Cerebellar cortex (tissue), 1 donor: ENCODE measurements at regions not wholly inside any gene's neighbourhood (a gene's known extent, or its start where the extent isn't known, plus 50 kb on each side); places are given as distances from the start of the nearest gene placed in this dataset.
"Not testable (repeated sequence)": the region's sequence is repeated elsewhere in the genome, so short reads cannot be mapped to it uniquely, and the experiment has no call there.

ENCODE experiments used
- DNase-seq: peaks from one replicate; pipeline ENCODE4 v3.0.0-alpha.2; 2015; ENCODE audit warnings: low spot score

- no peak for DNase-seq
Measured at GRCh38 chr18:8882632-8883408, 177.5 kb downstream of the MTCL1 start.

- DNase-seq, result no peak
Measured at GRCh38 chr18:8883409-8883668, 178.0 kb downstream of the MTCL1 start.

- not testable (repeated sequence) for DNase-seq
Measured at GRCh38 chr18:8887877-8888276, 182.5 kb downstream of the MTCL1 start.

- no peak for DNase-seq
Measured at GRCh38 chr18:8889489-8889888, 184.1 kb downstream of the MTCL1 start.

- DNase-seq, result not testable (repeated sequence)
Measured at GRCh38 chr18:8890503-8890902, 185.1 kb downstream of the MTCL1 start.

GRCh38 chr18:8890957-8891464, 185.7 kb downstream of the MTCL1 start:
- no peak for DNase-seq

GRCh38 chr18:8893221-8893620, 187.9 kb downstream of the MTCL1 start:
- DNase-seq, result no peak

- no peak for DNase-seq
Measured at GRCh38 chr18:8893628-8894231, 188.4 kb downstream of the MTCL1 start.

- DNase-seq, result no peak
Measured at GRCh38 chr18:8894823-8895222, 189.5 kb downstream of the MTCL1 start.

- DNase-seq, result no peak
Measured at GRCh38 chr18:8895341-8895740, 190.0 kb downstream of the MTCL1 start.

- DNase-seq, result no peak
Measured at GRCh38 chr18:8895987-8896619, 190.7 kb downstream of the MTCL1 start.

- DNase-seq, result no peak
Measured at GRCh38 chr18:8899000-8899399, 193.6 kb downstream of the MTCL1 start.

- DNase-seq, result no peak
Measured at GRCh38 chr18:8900552-8900951, 195.2 kb downstream of the MTCL1 start.

- DNase-seq, result no peak
Measured at GRCh38 chr18:8901019-8901418, 195.7 kb downstream of the MTCL1 start.

- DNase-seq, result no peak
Measured at GRCh38 chr18:8904316-8904715, 198.2 kb upstream of the NDUFV2 start.

GRCh38 chr18:8908792-8909510, 193.5 kb upstream of the NDUFV2 start:
- no peak for DNase-seq

GRCh38 chr18:8910186-8910822, 192.2 kb upstream of the NDUFV2 start:
- DNase-seq, result no peak

GRCh38 chr18:8910843-8911242, 191.7 kb upstream of the NDUFV2 start:
- DNase-seq, result no peak

- no peak for DNase-seq
Measured at GRCh38 chr18:8911408-8912340, 190.8 kb upstream of the NDUFV2 start.

- peak; percentile 89 for DNase-seq
Measured at GRCh38 chr18:8912348-8913326, 189.9 kb upstream of the NDUFV2 start.
